ENCODE measurements at regions not wholly inside any gene's neighbourhood (a gene's known extent, or its start where the extent isn't known, plus 50 kb on each side); places are given as distances from the start of the nearest gene placed in this dataset.

- no peak for TF ChIP-seq CTCF (IDR thresholded peaks at IDR 0.05; ENCODE audit: insufficient read depth, low read length, poor library complexity, severe bottlenecking)
- no peak for TF ChIP-seq EZH2phosphoT487 (conservative IDR thresholded peaks at IDR 0.05; ENCODE audit: low read length)
Observed at GRCh38 chr3:96039632-96040031, 774.8 kb upstream of the EPHA6 start.
